GM18508 (cell line): ENCODE measurements at regions not wholly inside any gene's neighbourhood (a gene's known extent, or its start where the extent isn't known, plus 50 kb on each side); places are given as distances from the start of the nearest gene placed in this dataset.

Experiments
- ATAC-seq: cut with Tn5 transposase; IDR thresholded peaks from one replicate; pipeline ENCODE4 v1.9.1; 2021; ENCODE audit warnings: moderate number of reproducible peaks; ENCODE audit not compliant: insufficient read depth, unreplicated experiment

GRCh38 chr13:24041651-24042225 lies 118.8 kb upstream of the SPATA13 start:
- ATAC-seq = no peak

- no peak for ATAC-seq
Observed at GRCh38 chr13:24042710-24043440, 117.6 kb upstream of the SPATA13 start.

- ATAC-seq = no peak
Observed at GRCh38 chr13:24043590-24044350, 116.8 kb upstream of the SPATA13 start.

GRCh38 chr13:24045597-24045996 lies 114.9 kb upstream of the SPATA13 start:
- no peak for ATAC-seq

- ATAC-seq = no peak
Observed at GRCh38 chr13:24050292-24050711, 110.2 kb upstream of the SPATA13 start.

DNA sequence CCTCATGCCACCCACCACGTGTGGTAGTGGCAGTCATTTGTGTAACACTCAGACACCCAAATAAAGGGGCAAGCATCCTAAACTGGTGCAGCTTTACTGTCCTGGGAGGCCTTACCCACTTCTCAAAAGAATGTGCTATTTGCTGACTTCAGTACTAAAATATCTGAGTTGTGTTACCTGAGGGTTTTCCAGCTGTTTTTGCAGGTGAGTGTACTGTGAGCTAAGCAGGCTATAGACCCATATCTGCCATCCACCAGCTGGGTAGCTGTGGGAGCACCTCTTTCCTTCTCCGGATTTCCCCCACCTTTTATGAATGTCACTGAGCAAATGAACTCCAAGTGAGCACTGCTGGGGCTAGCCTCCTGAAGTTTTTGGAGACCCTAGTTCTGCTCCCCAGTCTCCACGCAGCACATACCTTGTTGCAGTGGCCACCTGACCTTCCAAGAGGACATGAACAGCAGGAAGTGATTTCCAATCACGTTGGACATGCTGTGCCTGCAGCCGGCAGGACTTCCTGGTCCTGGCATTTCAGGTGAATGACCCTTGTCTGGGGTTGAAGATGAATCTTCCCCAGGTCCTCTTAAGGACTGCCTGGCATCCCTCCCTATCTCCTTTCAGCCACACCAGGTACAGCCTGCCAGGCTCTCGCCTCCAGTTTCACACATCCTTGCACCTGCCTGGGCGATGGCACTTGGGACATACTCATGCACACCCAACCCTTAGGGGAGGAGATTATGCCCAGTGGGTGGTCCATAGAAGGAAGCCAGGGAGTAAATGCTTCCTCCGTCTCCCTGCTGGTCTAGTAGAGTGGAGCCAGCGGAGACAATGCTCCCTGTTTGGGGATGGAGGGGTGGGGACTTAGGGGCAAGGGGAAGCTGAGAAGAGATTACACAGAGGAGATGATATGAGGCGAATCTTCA lies 109.5 kb upstream of the SPATA13 start:
- ATAC-seq = no peak

GRCh38 chr13:24052547-24053518 lies 107.7 kb upstream of the SPATA13 start:
- no peak for ATAC-seq

DNA sequence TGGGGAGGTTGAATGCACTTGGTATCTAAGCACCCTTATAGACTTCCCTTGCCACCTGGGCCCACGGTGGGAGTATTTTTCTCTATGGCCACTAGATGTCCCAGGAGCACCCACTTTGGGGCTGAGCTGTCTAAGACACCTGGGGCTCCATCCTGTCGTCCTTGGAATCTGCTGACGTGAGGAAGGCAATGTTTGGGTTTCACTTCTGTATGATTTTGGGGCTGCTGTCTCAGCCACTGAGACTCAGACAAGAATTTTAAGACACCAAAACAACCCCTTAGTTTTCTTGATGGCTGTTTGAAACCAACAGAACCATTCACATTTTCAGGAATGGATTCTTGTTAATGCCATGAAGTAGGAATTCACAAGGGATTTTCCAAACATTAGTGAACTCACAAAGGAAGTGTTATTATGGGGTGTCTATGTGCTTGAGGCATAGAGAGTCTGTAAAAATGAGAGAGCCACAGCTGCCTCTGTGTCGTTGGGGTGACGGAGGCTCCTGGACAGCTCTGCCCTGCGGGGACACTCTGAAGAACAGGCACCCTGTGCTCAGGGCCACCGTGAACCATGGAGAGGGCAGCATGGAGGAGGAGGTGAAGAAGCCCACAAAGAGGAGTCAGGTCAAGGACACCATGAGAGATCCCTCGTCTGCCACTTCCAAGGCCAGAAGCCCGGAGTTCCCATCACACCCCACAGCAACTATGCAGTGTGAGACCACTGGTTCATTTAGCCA lies 106.8 kb upstream of the SPATA13 start:
- ATAC-seq = peak; percentile 82

- ATAC-seq = no peak
Observed at GRCh38 chr13:24056616-24057137, 103.8 kb upstream of the SPATA13 start.

GRCh38 chr13:24060993-24061392 lies 99.5 kb upstream of the SPATA13 start:
- peak; percentile 78 for ATAC-seq

DNA sequence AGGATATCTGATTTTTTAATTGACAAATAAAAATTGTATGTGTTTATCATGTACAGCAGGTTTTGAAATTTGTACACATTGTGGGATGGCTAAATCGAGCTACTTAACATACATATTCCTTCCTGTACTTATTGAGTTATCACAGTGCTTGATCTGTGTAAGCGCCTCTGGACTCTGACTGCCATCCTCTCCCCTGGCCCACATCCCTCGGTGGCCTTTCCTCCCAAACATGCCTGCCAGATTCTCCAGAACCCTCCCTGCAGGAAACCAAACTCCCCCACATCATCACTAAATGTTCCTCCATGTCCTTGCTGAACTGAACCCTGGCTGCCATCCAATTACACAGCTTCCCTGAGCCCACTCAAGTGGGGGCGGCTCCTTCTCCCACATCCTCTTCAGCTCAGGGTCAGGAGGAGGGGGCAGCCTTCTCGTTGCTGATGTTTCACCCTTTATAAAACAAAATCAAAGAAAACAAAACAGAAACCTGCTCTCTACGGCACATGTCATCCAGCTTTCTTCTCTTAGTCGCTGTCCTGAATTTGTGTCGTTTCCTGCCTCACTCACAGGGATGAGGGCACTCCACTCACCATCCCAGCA lies 97.1 kb upstream of the SPATA13 start:
- ATAC-seq = no peak

DNA sequence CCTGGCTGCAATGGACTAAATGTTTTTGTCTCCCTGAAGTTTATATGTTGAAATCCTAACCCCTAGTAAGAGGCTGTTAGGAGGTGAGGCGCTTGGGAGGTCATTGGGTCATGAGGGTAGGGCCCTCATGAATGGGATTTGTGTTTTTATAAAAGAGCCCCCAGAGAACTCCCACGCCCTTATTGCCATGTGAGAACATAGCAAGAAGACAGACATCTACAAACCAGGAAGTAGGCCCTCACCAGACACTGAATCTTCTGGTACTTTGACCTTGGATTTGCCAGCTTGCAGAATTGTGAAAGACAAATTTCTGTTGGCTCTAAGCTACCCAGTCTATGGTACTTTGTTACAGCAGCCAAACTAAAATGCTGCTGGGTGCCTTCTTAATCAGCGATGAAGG lies 96.1 kb upstream of the SPATA13 start:
- no peak for ATAC-seq

- ATAC-seq = no peak
Observed at GRCh38 chr13:24065176-24065575, 95.3 kb upstream of the SPATA13 start.

DNA sequence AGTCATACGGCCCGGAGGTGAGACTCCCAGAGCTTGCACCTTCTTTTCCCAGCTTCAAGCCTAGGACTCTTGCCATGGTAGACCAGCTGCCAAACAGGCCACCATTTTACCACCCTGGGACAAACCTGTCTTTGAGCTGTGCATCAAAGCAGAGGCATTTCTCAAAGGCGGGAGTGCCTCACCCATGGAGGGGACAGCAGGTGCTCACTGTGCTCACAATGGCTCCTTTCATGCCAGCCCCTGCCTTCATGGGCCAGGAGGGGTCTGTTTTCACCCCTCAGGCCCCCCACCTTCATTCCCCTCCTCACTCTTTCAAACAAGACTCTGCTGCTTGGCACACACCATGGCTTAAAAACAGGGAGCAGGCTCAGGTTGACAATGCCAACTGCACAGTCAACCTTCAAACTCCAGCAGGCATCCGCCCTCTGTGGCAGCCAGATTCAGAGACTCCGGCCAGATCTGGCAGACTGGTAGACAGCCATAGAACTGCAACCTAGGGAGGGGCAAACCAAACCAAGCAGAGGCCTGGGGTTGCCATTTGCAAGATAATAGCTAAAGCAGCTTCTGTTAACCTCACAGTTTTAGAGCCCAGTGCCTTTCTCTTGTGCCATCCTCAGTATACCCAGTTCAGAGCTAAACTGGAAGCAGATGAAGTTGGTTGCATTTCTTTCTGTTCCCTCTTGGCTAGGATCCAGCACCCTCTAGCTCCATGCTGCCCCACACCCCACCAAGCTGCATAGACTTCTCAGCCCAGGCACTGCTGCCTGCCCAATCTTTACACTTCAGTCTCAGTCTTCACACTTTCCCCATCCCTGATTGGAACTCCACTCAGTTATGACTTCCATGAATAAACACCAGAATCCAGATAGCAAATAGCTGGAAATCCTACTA lies 93.9 kb upstream of the SPATA13 start:
- ATAC-seq = no peak

GRCh38 chr13:24068472-24068871 lies 92.0 kb upstream of the SPATA13 start:
- no peak for ATAC-seq

DNA sequence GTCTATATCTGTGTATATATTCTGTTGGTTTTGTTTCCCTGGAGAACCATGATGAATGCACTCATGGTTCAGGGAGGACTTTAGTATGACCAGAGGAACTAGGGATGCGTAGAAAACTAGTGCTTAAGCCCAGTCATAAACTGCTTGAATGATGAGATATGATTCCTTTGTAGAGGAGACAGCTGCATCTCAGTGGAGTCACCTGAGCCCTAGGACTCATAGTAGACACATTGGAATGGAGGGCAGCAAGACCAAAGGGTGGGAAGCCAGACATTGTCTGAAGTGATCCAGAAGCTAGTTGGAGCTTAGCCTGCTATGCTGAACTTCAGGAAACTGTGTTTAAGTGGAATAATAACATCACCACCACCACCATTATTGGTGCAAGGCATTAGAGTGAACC lies 89.5 kb upstream of the SPATA13 start:
- no peak for ATAC-seq
